AG09319 (cell line): ENCODE measurements at regions not wholly inside any gene's neighbourhood (a gene's known extent, or its start where the extent isn't known, plus 50 kb on each side); places are given as distances from the start of the nearest gene placed in this dataset.

ENCODE experiments used
- DNase-seq: peaks from one replicate; pipeline ENCODE4 v3.0.0-alpha.2; 2010; ENCODE audit warnings: low read depth; ENCODE audit errors: extremely low read depth
- TF ChIP-seq, protein P1 (sequence below): IDR thresholded peaks from 2 replicates; pipeline ENCODE4 v1.5.1; 2011; ENCODE audit warnings: low read depth, mild to moderate bottlenecking, inconsistent platforms, low read length, moderate library complexity

DNA sequence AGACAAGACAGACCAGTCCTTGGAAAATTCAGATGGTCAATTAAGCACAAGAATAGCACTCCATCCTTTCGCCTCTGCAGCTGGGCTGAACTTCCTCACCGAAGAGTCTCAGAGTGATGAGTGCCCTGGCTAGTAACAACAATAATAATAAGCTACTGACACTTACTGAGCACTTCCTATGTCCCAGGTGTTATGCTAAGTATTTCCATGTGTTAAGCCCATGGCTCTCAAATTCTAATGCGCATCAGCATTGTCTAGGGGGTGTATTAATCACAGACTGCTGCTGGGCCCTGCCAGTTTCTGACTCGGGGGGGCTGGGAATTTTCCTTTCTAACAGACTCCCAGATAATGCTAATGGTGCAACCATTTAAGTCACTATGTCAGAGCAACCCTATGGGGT is 118.2 kb upstream of the LRFN2 start:
- DNase-seq: no peak
- TF ChIP-seq, protein P1, sequence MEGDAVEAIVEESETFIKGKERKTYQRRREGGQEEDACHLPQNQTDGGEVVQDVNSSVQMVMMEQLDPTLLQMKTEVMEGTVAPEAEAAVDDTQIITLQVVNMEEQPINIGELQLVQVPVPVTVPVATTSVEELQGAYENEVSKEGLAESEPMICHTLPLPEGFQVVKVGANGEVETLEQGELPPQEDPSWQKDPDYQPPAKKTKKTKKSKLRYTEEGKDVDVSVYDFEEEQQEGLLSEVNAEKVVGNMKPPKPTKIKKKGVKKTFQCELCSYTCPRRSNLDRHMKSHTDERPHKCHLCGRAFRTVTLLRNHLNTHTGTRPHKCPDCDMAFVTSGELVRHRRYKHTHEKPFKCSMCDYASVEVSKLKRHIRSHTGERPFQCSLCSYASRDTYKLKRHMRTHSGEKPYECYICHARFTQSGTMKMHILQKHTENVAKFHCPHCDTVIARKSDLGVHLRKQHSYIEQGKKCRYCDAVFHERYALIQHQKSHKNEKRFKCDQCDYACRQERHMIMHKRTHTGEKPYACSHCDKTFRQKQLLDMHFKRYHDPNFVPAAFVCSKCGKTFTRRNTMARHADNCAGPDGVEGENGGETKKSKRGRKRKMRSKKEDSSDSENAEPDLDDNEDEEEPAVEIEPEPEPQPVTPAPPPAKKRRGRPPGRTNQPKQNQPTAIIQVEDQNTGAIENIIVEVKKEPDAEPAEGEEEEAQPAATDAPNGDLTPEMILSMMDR: no peak

DNA sequence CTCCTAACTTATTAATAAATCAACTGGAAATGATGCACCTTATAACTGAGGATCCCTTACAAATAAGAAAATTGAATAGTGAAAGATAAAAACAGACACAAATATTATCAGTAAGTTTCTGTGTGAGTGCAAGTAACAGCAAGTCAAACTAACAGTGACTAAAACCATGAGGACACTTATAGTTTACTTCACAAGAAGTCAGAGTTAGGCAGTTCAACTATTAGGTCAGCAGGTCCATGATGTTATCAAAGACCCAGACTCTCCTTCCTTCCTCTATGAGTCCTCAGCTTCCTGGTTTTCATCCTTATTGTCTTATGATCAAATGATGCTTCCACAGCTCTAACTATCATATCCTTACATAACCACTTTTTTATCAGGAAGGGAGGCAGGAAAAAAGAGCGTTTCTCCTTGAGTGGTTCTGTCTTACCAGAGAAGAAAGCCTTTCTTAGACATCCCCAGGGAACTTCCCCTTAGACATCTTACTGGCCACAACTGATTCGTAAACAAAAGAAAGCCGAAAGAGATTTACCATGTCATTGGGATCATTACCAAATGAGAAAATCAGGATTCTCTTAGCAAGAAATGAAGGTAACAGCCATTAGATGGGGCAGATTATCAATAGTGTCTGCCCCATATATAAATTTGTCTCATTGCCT is 114.3 kb upstream of the LRFN2 start:
- DNase-seq: no peak
- TF ChIP-seq, protein P1: no peak

DNA sequence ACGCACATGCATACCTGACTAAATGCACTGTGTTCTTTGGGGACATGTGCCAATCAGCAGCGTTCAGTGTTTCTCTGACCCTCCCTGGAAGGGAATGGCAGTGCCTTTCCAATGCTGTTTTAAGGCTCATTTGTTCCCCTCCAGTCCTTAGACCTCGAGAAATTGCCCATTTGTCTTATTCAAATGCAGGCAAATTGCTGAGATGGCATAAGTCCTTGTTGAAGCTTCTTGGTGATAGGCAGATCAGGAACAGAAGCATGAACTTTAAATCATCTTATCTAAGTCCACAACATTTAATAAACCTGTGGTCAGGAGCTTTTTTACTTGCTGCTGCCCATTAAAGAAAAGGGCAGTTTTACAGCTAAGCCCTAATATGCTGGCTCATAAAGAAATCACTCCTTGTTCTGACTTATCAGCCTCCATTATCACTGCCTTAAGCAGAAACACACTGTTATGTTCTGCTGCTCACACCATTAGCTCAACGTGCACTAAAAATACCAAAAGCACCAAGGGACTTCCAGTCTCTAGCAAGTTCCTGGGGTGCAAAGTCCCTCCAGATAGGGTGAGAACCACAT is 112.9 kb upstream of the LRFN2 start:
- TF ChIP-seq, protein P1: no peak

DNA sequence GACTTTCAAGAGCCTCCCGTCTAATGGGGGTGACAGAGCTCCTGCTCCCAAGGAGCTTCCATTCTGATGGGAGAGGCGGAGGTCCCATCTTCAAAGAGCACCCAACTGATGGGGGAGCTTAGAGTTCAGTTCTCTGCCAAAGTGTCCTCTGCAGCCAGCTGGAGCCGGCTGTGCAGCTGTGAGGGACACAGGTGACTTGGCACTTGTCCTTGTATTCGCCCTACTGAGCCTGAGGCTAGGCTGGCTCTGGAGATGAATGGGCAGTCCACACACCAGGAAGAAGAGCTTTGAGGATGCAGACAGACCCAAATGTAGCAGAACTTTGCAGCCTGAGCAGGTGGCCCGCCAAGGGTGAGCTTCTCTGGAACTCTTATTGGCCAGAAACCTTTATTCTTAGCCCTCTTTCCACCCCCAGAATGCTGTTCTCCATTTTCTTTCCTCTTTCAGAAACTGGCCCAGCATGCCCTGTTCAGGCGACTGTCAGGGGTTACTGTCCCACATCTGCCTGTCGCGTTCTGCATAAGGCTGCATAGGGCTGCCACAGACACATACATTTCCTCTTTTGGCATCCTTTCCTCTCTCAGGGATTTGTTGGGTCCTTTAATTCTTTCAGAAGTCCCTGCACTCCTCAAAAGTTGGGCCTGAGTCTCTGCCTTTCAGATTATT is 108.7 kb upstream of the LRFN2 start:
- no peak for DNase-seq
- TF ChIP-seq, protein P1: no peak

More for the DNA sequence above, 112.9 kb upstream of the LRFN2 start:
- DNase-seq: no peak

DNA sequence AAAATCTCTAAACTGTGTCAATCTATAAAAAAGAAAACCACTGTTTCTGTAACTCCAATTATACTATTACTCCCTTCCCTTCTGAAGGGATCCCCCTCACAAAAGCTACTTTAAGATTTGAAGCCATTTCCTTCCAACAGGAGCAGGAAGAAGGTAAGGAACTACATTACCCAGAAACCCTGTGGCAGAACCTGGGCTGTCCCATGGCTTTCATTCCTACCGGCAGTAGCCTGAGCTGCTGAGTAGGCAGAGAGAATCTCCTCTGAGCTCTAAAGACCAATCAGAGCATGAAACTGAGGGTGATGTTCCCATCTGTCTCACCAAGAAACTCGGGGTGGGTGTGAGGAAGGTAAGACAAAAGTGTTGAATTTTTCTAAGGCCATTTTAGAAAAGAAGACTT is 108.0 kb upstream of the LRFN2 start:
- DNase-seq: no peak
- TF ChIP-seq, protein P1: no peak

DNA sequence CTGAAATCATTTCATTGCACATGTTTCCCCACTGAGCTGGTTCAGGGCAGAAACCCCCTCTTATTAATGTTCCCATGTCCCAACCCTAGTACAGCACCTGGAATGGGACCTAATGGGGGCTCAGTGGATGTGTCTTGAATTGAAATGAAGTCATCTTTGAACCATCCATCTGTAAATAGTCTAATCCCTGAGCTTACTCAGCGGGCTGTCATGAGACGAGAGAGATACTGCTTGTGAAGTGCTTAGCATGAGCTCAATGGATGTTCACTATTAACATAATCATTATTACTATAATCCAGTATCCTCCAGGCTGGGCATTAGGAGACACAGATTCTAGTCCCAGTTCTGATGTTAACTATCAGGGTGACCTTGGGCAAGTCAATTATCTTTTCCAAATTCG is 106.6 kb upstream of the LRFN2 start:
- DNase-seq: no peak
- TF ChIP-seq, protein P1: no peak

DNA sequence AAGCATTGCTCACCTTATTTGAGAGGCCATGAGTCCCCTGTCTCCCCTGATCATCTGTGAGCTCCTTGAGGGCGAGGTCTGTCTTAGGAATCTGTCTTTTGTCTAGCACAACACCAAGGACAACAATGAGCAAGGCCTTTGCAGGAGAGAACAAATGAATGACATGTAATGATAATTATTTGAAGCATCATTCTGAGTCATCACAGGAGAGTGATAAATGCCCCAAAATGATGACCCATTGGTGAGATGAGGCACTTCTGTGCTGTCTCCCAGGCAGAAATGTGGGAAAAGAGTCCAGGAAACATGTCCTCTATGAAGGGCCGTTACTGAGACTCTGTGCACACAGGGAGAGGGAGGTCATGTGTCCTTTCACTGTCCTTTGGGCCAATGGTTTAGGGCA is 105.2 kb upstream of the LRFN2 start:
- TF ChIP-seq, protein P1: no peak
- DNase-seq: no peak
